H1 (cell line): ENCODE measurements at regions not wholly inside any gene's neighbourhood (a gene's known extent, or its start where the extent isn't known, plus 50 kb on each side); places are given as distances from the start of the nearest gene placed in this dataset.
"Not testable (repeated sequence)": the region's sequence is repeated elsewhere in the genome, so short reads cannot be mapped to it uniquely, and the experiment has no call there.

Source experiments
- CTCF ChIA-PET: fragments of 300-600 bp; sonication (Branson Sonifier 250); formaldehyde crosslinking; loops from one replicate; lab custom pipeline; 2021; ENCODE audit not compliant: partially characterized antibody; lab: Charles Lee
- POLR2A ChIA-PET: fragments of 300-600 bp; sonication (Branson Sonifier 250); formaldehyde crosslinking; loops from one replicate; lab custom pipeline; 2021; ENCODE audit warnings: inconsistent platforms; ENCODE audit not compliant: partially characterized antibody; lab: Charles Lee
- DNase-seq, 2 experiments: peaks; one replicate each; pipeline versions ENCODE4 v3.0.0 to v3.0.0-alpha.2; 2010 to 2022; ENCODE audit warnings: low spot score in 2 of 2, low read depth in 1 of 2, mixed read lengths in 1 of 2
- FAIRE-seq: peaks from 2 replicates; lab custom pipeline; 2011; peaks lifted over from hg19 to GRCh38; lab: Jason Lieb, UNC
- H2AFZ ChIP-seq: 2 replicates; pipeline ENCODE4 v1.8.1; 2012; ENCODE audit warnings: low read length, inconsistent platforms
- H2AK5ac ChIP-seq: 2 replicates; pipeline ENCODE4 v1.6.1; 2013; ENCODE audit warnings: low read depth, low read length
- H2BK120ac ChIP-seq: replicated peaks from 2 replicates; pipeline ENCODE3; 2013; ENCODE audit warnings: low read depth, low read length, inconsistent platforms
- H2BK12ac ChIP-seq: 2 replicates; pipeline ENCODE4 v1.6.1; 2013; ENCODE audit warnings: low read depth, low read length
- H2BK15ac ChIP-seq: 2 replicates; pipeline ENCODE4 v1.6.1; 2013; ENCODE audit warnings: low read length
- H2BK20ac ChIP-seq: 2 replicates; pipeline ENCODE4 v1.6.1; 2013; ENCODE audit warnings: low read length
- H2BK5ac ChIP-seq: 2 replicates; pipeline ENCODE4 v1.6.1; 2013; ENCODE audit warnings: low read depth, low read length
- H3K14ac ChIP-seq: 2 replicates; pipeline ENCODE4 v1.6.1; 2013; ENCODE audit warnings: inconsistent platforms; ENCODE audit not compliant: insufficient read length
- H3K18ac ChIP-seq: 2 replicates; pipeline ENCODE4 v1.6.1; 2013; ENCODE audit warnings: low read length; ENCODE audit errors: extremely low read depth
- H3K23ac ChIP-seq: 2 replicates; pipeline ENCODE4 v1.6.1; 2013; ENCODE audit warnings: inconsistent platforms; ENCODE audit not compliant: insufficient read length
- H3K23me2 ChIP-seq: 2 replicates; pipeline ENCODE4 v1.6.1; 2013; ENCODE audit warnings: low read depth, low read length
- H3K27ac ChIP-seq: 2 replicates; pipeline ENCODE4 v1.6.1; 2011; ENCODE audit warnings: low read depth, low read length, inconsistent platforms
- H3K27me3 ChIP-seq, 4 experiments: replicated peaks in 1 of 4; 1 replicate in 1 of 4; 2 replicates in 3 of 4; pipeline versions ENCODE4 v1.6.1 to v1.8.1; 2011 to 2013; ENCODE audit warnings: low read length in 3 of 4, mild to moderate bottlenecking in 3 of 4, inconsistent platforms in 2 of 4, mixed read lengths in 2 of 4, moderate library complexity in 1 of 4; ENCODE audit not compliant: control insufficient read depth in 3 of 4, insufficient read depth in 3 of 4; ENCODE audit errors: extremely low read depth in 1 of 4
- H3K36me3 ChIP-seq, 4 experiments: 2 replicates each; pipeline versions ENCODE4 v1.6.1 to v1.8.1; 2011 to 2013; ENCODE audit warnings: mild to moderate bottlenecking in 4 of 4, low read length in 3 of 4, moderate library complexity in 2 of 4, control low read depth in 1 of 4, inconsistent platforms in 1 of 4; ENCODE audit not compliant: insufficient read depth in 4 of 4, control insufficient read depth in 2 of 4
- H3K4ac ChIP-seq: replicated peaks from 2 replicates; pipeline ENCODE3; 2013; ENCODE audit warnings: low read length, low read depth, mixed read lengths, inconsistent platforms; ENCODE audit not compliant: insufficient read length
- H3K4me1 ChIP-seq, 4 experiments: replicated peaks in 1 of 4; 1 replicate in 1 of 4; 2 replicates in 3 of 4; pipeline versions ENCODE4 v1.6.1 to v1.8.1; 2011 to 2013; ENCODE audit warnings: low read length in 3 of 4, inconsistent platforms in 2 of 4, mixed read lengths in 1 of 4; ENCODE audit not compliant: insufficient read depth in 4 of 4, control insufficient read depth in 3 of 4
- H3K4me2 ChIP-seq, 2 experiments: 2 replicates each; pipeline versions ENCODE4 v1.6.1 to v1.8.1; 2011 to 2013; ENCODE audit warnings: low read depth in 2 of 2, low read length in 2 of 2, control low read depth in 1 of 2, inconsistent platforms in 1 of 2, mild to moderate bottlenecking in 1 of 2; ENCODE audit not compliant: insufficient read depth in 1 of 2
- H3K4me3 ChIP-seq, 4 experiments: fragments of 200-600, 300-600 bp in 1 of 4; sonication (generic), shearing (Covaris generic), sonication (Bioruptor Twin) in 1 of 4; 2 replicates each; pipeline versions ENCODE4 v1.5.1 to v1.8.1; 2011 to 2016; ENCODE audit warnings: low read length in 4 of 4, low read depth in 3 of 4, control low read depth in 2 of 4, inconsistent platforms in 2 of 4, mild to moderate bottlenecking in 2 of 4, mixed read lengths in 1 of 4, moderate library complexity in 1 of 4; ENCODE audit not compliant: insufficient read depth in 2 of 4; ENCODE audit errors: extremely low read depth in 1 of 4
- H3K56ac ChIP-seq: replicated peaks from 2 replicates; pipeline ENCODE3; 2013; ENCODE audit warnings: low read depth, mild to moderate bottlenecking, mixed read lengths, low read length, inconsistent platforms; ENCODE audit not compliant: insufficient read length
- H3K79me1 ChIP-seq: 2 replicates; pipeline ENCODE4 v1.6.1; 2013; ENCODE audit warnings: low read depth, low read length, control low read depth
- H3K79me2 ChIP-seq, 2 experiments: 2 replicates each; pipeline versions ENCODE4 v1.6.1 to v1.8.1; 2012 to 2013; ENCODE audit warnings: low read length in 2 of 2, mild to moderate bottlenecking in 2 of 2, inconsistent platforms in 1 of 2; ENCODE audit not compliant: insufficient read depth in 2 of 2, control insufficient read depth in 1 of 2
- H3K9ac ChIP-seq, 4 experiments: replicated peaks in 1 of 4; 1 replicate in 1 of 4; 2 replicates in 3 of 4; pipeline versions ENCODE4 v1.6.1 to v1.8.1; 2011 to 2013; ENCODE audit warnings: low read depth in 3 of 4, low read length in 3 of 4, control low read depth in 2 of 4, mild to moderate bottlenecking in 2 of 4, moderate library complexity in 2 of 4, inconsistent platforms in 1 of 4; ENCODE audit errors: extremely low read depth in 1 of 4
- H3K9me3 ChIP-seq, 2 experiments: 2 replicates each; pipeline versions ENCODE4 v1.6.1 to v1.8.1; 2012 to 2013; ENCODE audit warnings: mild to moderate bottlenecking in 2 of 2, moderate library complexity in 2 of 2, control low read depth in 1 of 2, inconsistent platforms in 1 of 2, low read depth in 1 of 2, low read length in 1 of 2, mixed read lengths in 1 of 2; ENCODE audit not compliant: insufficient read depth in 2 of 2
- H4K20me1 ChIP-seq, 2 experiments: replicated peaks in 1 of 2; 2 replicates each; pipeline versions ENCODE3 to v1.8.1; 2011 to 2013; ENCODE audit warnings: inconsistent platforms in 2 of 2, low read length in 2 of 2, mild to moderate bottlenecking in 1 of 2; ENCODE audit not compliant: insufficient read depth in 2 of 2, control insufficient read depth in 1 of 2
- H4K5ac ChIP-seq: 2 replicates; pipeline ENCODE4 v1.6.1; 2013; ENCODE audit warnings: low read length, low read depth, mixed read lengths, inconsistent platforms; ENCODE audit not compliant: insufficient read length
- H4K8ac ChIP-seq: 2 replicates; pipeline ENCODE4 v1.8.0; 2013; ENCODE audit warnings: mild to moderate bottlenecking, moderate library complexity, low read length, inconsistent platforms; ENCODE audit not compliant: insufficient read depth; ENCODE audit errors: extremely low read depth
- H4K91ac ChIP-seq: replicated peaks from 2 replicates; pipeline ENCODE3; 2013; ENCODE audit warnings: low read length, mixed read lengths, inconsistent platforms; ENCODE audit not compliant: insufficient read length
- EGR1 ChIP-seq: IDR thresholded peaks from 2 replicates; pipeline ENCODE4 v1.6.1; 2011; ENCODE audit warnings: low read depth, low read length, borderline replicate concordance
- EZH2 ChIP-seq: fragments of 200-600 bp; sonication (generic); IDR thresholded peaks from 2 replicates; pipeline ENCODE4 v1.7.1; 2012; ENCODE audit warnings: low read depth, mild to moderate bottlenecking, moderate library complexity, low read length, inconsistent platforms; ENCODE audit not compliant: severe bottlenecking
- MAFK ChIP-seq: IDR thresholded peaks from 2 replicates; pipeline ENCODE4 v1.6.1; 2012; ENCODE audit warnings: low read depth, mild to moderate bottlenecking, improper control_type of control experiment, low read length
- USF2 ChIP-seq: IDR thresholded peaks from 2 replicates; pipeline ENCODE4 v1.6.1; 2011; ENCODE audit warnings: low read length, improper control_type of control experiment
- WGBS, 2 experiments: shearing (Covaris generic) in 1 of 2; methylation state at CpG; one replicate each; pipeline versions ENCODE4 v1.1.6 to v1.1.7; 2013 to 2015; ENCODE audit warnings: low lambda C conversion rate in 2 of 2, mixed read lengths in 2 of 2, inconsistent platforms in 1 of 2, low coverage in 1 of 2, missing lambda C conversion rate in 1 of 2; ENCODE audit not compliant: insufficient replicate concordance in 2 of 2, insufficient coverage in 1 of 2, insufficient read length in 1 of 2; ENCODE audit errors: extremely low coverage in 1 of 2, missing lambda C conversion rate in 1 of 2; 5-methylcytosine and 5-hydroxymethylcytosine counted together

DNA sequence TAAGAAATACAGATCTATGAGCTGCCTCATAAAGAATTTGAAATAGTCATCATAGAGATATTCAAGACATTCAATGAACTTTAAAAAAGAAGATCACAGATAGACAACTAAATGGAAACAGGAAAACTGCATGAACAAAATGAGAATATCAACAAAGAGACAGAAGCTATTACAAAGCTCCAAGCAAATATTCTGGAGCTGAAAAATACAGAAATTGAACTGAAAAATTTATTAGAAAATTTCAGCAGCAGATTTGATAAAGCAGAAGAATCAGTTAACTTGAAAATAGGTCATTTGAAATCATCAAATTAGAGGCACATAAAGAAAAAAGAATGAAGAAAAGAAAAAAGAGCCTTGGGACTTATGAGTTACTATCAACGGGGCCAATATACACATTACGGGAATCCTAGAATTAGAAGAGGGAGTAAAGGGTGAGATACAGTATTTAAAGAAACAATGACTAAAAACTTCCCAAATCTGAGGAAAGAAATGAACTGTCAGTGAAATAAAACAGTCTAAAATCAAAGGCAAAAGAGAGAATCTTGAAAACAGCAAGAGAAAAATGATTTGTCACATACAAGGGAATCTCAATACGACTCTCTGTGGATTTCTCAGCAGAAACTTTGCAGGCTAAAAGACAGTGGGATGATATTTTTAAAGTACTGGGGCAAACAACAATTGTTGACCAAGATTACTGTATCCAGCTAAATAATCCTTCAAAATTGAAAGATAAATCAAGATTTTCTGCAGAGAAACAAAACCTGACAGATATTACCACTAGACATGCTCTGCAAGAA is 641.6 kb downstream of the ANKRD50 start (continued):
- TF ChIP-seq EZH2 (no peak), EGR1 (no peak), USF2 (no peak), MAFK (no peak)

GRCh38 chr4:124075276-124075675 is 637.3 kb downstream of the ANKRD50 start:
- CTCF ChIA-PET = interaction anchor here (0.7 kb wide), 1 partner anchor 145 kb away, joined by 3 read pairs; no protein-coding TSS in a partner anchor
- FAIRE-seq, H3K4me2 ChIP-seq, H3K4me1 ChIP-seq, H3K23me2 ChIP-seq, H3K4me3 ChIP-seq, H4K8ac ChIP-seq, H3K18ac ChIP-seq, H3K56ac ChIP-seq, H3K79me2 ChIP-seq, H2BK15ac ChIP-seq, H2AK5ac ChIP-seq, H3K14ac ChIP-seq, H3K27ac ChIP-seq, DNase-seq, H4K91ac ChIP-seq, H2BK20ac ChIP-seq, H3K23ac ChIP-seq, H4K20me1 ChIP-seq, H3K9me3 ChIP-seq, H2AFZ ChIP-seq, H3K4ac ChIP-seq, POLR2A ChIA-PET, H2BK120ac ChIP-seq, H3K9ac ChIP-seq, H3K36me3 ChIP-seq, H3K79me1 ChIP-seq, H4K5ac ChIP-seq, H3K27me3 ChIP-seq, H2BK12ac ChIP-seq, H2BK5ac ChIP-seq: not testable (repeated sequence)
- 95% methylated on average over 2 of the region's 2 CpGs; no CpG with 5 or more reads in 1 of the 2 experiments for WGBS, 2 experiments
